ENCODE measurements at regions not wholly inside any gene's neighbourhood (a gene's known extent, or its start where the extent isn't known, plus 50 kb on each side); places are given as distances from the start of the nearest gene placed in this dataset.

DNA sequence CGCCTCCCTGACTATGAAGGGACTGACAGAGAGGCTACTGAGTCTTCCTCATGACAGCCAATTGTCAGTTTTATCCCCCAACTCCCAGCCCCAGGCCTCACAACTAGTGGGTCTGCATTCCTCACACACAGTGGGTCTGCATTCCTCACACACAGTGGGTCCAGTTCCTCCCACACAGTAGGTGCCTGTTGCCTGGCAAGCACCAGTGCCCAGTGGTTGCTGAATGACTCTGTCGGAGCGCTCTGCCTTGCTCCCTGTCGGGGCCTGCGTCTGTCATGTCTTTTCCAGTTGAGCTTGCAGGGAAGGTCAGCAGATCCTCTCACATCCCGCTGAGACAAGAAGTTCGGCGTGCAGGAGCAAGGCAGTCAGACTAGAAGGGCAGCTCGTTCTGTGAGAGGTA lies 590.0 kb upstream of the MKI67 start:
- Histone ChIP-seq H3K36me3 (ENCODE audit: control insufficient read depth, insufficient read depth, low read length) (no peaks in the 10 kb centered on the region), H2AFZ (no peak overlapping the region), H3K4me2 (ENCODE audit: low read length) (no peak overlapping the region), H3K9ac (no peak overlapping the region), H3K9me3 (ENCODE audit: control insufficient read depth, low read length) (no peaks in the 10 kb centered on the region), H3K79me2 (no peaks in the 10 kb centered on the region), H3K4me1 (no peaks in the 10 kb centered on the region), H3K4me3 (ENCODE audit: low read depth, low read length) (no peak overlapping the region), H3K27me3 (ENCODE audit: control insufficient read depth, insufficient read depth, low read length) (no peaks in the 10 kb centered on the region), H3K27ac (no peak overlapping the region)
- TF ChIP-seq, protein P1, sequence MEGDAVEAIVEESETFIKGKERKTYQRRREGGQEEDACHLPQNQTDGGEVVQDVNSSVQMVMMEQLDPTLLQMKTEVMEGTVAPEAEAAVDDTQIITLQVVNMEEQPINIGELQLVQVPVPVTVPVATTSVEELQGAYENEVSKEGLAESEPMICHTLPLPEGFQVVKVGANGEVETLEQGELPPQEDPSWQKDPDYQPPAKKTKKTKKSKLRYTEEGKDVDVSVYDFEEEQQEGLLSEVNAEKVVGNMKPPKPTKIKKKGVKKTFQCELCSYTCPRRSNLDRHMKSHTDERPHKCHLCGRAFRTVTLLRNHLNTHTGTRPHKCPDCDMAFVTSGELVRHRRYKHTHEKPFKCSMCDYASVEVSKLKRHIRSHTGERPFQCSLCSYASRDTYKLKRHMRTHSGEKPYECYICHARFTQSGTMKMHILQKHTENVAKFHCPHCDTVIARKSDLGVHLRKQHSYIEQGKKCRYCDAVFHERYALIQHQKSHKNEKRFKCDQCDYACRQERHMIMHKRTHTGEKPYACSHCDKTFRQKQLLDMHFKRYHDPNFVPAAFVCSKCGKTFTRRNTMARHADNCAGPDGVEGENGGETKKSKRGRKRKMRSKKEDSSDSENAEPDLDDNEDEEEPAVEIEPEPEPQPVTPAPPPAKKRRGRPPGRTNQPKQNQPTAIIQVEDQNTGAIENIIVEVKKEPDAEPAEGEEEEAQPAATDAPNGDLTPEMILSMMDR (IDR thresholded peaks at IDR 0.05) = no peak

DNA sequence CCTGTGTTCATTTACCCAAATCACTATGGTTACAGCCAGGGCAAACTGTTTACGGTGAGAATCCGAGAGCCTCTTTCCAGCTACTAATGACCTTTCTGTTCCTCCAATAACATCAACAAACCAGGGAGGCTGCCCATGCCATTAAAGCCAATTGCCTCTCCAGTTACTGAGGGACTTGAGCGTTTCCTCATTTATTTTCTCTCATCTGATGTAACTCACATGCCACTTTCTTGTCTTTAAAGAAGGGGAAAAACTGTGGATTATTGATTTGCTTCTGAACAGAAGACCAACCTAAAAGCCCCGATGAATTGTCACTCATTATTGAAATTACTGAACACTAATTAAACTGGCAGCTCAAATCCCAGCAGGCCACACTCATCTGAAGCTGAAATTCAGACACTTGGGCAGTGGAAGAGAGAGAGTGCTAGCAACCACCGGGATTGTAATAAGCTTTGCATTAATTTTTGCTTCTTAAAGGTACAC lies 595.8 kb upstream of the MKI67 start:
- Histone ChIP-seq H3K9ac (no peak overlapping the region), H2AFZ (no peak overlapping the region), H3K4me2 (ENCODE audit: low read length) (no peak overlapping the region), H3K4me3 (ENCODE audit: low read depth, low read length) (no peak overlapping the region), H3K79me2 (no peaks in the 10 kb centered on the region), H3K27ac (no peak overlapping the region), H3K9me3 (ENCODE audit: control insufficient read depth, low read length) (no peaks in the 10 kb centered on the region), H3K4me1 (no peaks in the 10 kb centered on the region), H3K36me3 (ENCODE audit: control insufficient read depth, insufficient read depth, low read length) (no peaks in the 10 kb centered on the region), H3K27me3 (ENCODE audit: control insufficient read depth, insufficient read depth, low read length) (no peaks in the 10 kb centered on the region)
- TF ChIP-seq, protein P1 (IDR thresholded peaks at IDR 0.05) = no peak

DNA sequence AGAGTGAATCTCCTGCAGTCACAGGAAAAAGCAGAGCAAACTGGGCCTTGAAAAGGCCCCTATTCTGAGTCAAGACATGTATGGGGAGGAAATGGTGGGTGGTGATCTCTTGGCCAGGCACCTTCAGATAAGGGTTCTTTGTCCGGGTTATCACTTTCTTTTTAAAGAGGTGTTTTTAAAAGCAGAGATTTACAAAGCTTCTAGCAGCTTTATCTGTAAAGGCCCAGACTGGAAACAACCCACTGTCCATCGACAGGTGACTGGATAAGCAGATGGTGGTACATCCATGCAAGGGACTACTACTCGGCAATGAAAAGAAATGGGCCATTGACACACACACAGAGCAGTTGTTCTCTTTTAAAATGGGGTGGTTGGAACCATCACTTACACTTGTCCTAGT lies 596.7 kb upstream of the MKI67 start:
- H3K9ac ChIP-seq = no peak overlapping the region
- H3K4me3 ChIP-seq (ENCODE audit: low read depth, low read length) = no peak overlapping the region
- no peak overlapping the region for H2AFZ ChIP-seq
- H3K27ac ChIP-seq = no peak overlapping the region
- H3K27me3 ChIP-seq (ENCODE audit: control insufficient read depth, insufficient read depth, low read length) = no peaks in the 10 kb centered on the region
- TF ChIP-seq, protein P1 (IDR thresholded peaks at IDR 0.05) = no peak
- no peaks in the 10 kb centered on the region for H3K9me3 ChIP-seq (ENCODE audit: control insufficient read depth, low read length)
- no peak overlapping the region for H3K4me2 ChIP-seq (ENCODE audit: low read length)
- no peaks in the 10 kb centered on the region for H3K4me1 ChIP-seq
- H3K79me2 ChIP-seq = no peaks in the 10 kb centered on the region
- no peaks in the 10 kb centered on the region for H3K36me3 ChIP-seq (ENCODE audit: control insufficient read depth, insufficient read depth, low read length)

DNA sequence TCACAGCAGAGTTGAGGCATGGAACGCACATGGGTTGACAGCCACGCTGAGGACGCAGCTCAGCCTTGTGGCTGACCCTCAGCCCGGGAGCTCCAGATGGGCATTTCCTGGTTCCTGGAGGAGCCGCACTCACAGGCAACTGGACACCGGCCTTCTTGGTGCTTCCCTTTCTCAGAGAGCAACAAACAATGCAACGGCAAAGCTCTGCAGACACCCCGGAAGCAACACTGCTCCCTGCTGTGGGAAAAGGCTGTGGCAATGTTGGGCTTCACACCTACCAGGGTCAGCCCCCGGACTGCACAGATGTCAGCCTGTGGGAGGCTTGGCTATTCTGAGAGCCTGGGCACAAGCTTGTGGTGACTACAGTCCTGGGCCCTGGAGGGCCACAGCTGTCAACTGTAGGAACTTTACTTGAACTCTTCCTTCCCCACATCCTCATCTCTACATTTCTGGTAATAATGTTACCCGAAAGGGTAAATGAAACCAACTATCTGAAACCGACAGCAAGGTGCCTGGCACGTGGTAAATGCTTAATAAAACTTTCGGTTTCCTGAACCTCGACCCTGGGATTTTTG lies 597.5 kb upstream of the MKI67 start:
- Histone ChIP-seq H3K36me3 (ENCODE audit: control insufficient read depth, insufficient read depth, low read length) (no peaks in the 10 kb centered on the region), H3K4me2 (ENCODE audit: low read length) (no peak overlapping the region), H3K4me1 (no peaks in the 10 kb centered on the region), H3K27me3 (ENCODE audit: control insufficient read depth, insufficient read depth, low read length) (no peaks in the 10 kb centered on the region), H2AFZ (no peak overlapping the region), H3K9me3 (ENCODE audit: control insufficient read depth, low read length) (no peaks in the 10 kb centered on the region), H3K9ac (no peak overlapping the region), H3K79me2 (no peaks in the 10 kb centered on the region), H3K27ac (no peak overlapping the region), H3K4me3 (ENCODE audit: low read depth, low read length) (no peak overlapping the region)
- TF ChIP-seq, protein P1 (IDR thresholded peaks at IDR 0.05) = no peak

DNA sequence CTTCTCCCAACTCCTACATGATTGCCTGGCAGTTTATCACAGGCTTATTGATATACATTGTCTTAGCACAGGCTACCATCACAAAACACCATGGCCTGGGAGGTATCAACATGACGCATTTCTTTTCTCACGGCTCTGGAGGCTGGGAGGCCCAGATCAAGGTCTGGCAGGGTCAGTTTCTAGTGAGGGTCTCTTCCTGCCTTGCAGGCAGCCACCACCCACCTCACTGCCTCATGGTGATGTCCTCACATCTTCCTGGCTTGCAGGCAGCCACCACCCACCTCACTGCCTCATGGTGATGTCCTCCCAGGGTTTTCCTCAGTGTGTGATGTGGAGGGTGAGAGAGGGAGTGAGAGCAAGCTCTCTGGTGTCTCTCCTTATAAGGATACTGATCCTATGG lies 599.3 kb upstream of the MKI67 start:
- TF ChIP-seq, protein P1 (IDR thresholded peaks at IDR 0.05) = no peak
- Histone ChIP-seq H3K27me3 (ENCODE audit: control insufficient read depth, insufficient read depth, low read length) (no peaks in the 10 kb centered on the region), H2AFZ (no peak overlapping the region), H3K4me2 (ENCODE audit: low read length) (no peak overlapping the region), H3K79me2 (no peaks in the 10 kb centered on the region), H3K27ac (no peak overlapping the region), H3K9ac (no peak overlapping the region), H3K36me3 (ENCODE audit: control insufficient read depth, insufficient read depth, low read length) (no peaks in the 10 kb centered on the region), H3K9me3 (ENCODE audit: control insufficient read depth, low read length) (no peaks in the 10 kb centered on the region), H3K4me3 (ENCODE audit: low read depth, low read length) (no peak overlapping the region), H3K4me1 (no peaks in the 10 kb centered on the region)

All from parathyroid adenoma (tissue), 2 donors.